Fibroblast of skin of scalp (primary cell): ENCODE measurements at regions not wholly inside any gene's neighbourhood (a gene's known extent, or its start where the extent isn't known, plus 50 kb on each side); places are given as distances from the start of the nearest gene placed in this dataset.

Experiments used
- DNase-seq: peaks from one replicate; pipeline ENCODE4 v3.0.0-alpha.2; 2013

DNA sequence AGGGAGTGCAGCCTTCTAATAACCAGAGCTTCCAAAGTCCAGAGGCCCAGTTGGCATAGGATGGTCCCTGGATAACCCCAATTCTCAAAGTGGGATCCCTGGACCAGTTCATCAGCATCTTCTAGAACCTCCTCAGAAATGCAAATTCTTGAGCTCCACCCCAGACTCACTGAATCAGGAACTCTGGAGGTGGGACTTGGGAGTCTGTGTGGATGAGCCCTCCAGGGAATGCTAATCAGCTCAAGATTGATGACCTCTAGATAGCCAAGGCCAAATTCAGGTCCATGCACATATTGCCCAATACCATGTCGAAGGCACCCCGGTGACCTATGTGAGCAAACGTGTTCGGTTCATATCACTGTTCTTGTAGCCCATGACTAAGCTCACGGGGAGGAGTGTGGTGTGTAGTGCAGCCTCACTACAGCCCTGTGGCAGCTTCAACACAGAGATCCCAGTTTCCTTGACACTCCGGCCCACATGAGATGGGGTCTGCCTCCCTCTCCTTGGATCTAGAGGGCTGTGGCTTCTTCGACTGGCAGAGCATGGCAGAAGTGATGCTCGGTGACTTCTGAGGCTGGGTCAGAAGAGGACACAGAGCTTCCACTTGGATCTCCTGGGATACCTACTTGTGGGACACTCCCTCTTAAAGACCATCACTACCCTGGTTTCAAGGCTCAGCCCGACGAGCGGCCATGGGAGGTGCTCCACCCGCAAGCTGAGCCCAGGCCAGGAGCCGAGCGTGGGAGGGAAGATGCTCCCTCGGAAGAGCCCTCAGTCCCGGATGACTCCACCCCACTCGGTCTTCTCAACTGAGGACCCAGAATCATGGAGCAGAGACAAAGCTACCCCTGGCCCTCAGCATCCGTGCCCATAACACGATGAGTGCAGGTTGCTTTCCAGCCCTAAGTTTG is 151.1 kb upstream of the CST7 start:
- DNase-seq = no peak

DNA sequence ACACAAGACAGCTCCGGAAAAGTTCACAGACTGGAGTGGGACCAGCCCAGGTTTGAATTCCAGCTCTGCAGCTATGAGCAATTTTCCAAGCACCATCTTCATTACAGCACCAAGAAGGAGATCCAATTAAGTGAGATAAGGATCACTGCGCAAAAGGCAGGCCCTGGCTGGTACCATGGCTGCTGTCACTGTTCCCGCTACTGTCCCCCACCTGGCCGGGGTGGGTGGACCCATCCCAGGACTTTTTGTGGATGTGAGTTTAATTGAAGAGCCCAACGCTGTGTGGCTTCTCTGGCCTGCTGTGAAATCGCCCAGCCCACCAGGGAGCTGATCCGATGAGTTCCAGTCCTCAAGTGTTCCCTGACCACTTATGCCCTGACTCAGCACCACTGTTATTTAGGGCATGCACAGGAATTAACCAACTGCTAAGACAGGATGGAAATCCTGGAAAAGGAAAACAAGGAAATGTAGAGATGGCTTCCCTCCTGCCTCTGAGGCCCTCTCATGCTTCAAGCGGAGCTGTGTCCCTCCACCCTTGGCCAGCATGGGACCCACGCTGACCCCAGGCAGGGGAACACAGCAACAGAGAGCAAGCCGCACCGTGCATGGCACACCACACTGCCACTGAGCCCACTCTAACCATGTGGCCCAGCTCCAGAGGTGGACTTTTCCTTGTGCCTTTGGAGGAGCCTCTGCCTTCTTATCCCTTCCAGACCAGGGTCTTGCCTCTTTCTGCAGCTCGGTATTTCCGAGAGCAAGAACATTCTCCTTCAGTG is 150.0 kb upstream of the CST7 start:
- peak; percentile 84 for DNase-seq

DNA sequence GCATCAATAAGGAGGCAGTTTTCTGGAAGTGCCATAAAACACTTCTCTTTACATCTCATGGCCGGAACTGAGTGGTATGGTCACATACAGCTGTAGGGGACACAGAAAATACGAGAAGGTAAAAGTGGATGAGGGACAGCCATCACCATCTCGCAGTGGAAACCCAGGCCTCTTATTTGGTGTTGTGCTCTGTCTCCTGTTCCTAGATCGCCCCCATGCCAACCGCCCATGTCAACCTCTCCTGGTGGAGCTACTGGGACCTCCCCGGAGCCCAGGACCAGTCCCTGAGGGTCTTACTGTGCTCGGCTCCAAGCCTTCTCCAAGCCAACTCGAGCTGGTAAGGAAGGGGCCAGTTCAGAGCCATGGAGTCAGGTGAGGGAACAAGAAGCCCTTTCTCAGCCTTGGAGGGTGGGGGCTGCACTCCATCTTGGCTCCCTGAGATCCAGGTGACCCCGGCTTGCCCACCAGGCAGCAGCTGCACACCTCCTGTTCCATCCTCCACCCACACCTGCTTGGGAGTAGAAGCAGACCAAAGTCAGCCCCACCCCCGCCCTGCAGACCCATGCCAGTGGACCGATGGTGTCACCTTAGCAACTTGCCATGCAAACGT is 149.0 kb upstream of the CST7 start:
- no peak for DNase-seq

DNA sequence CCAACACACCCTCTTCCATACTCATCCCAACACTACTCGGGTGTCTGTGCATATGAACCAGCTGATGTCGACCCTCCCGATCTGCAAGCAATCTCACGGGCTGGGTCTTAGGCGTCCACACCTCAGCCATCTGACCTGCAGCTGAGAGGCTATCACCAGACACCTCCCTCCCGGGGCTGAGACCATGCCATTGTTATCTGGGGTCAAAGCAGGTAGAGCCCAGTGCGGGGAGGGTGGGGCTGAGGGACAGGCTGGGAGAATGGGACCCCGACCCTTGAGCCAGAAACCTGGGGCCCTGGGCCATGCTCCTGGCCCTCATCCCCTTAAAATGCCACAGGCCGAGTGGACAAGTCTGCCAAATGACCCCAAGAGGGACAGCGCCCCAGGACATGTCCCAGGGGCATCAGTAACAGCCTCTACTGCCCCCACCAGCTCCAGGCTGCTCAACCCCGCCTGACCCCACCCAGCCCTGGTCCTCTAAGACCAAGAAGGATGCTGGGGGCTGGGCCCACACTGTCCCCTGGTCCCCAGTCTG is 146.7 kb upstream of the CST7 start:
- no peak for DNase-seq

DNA sequence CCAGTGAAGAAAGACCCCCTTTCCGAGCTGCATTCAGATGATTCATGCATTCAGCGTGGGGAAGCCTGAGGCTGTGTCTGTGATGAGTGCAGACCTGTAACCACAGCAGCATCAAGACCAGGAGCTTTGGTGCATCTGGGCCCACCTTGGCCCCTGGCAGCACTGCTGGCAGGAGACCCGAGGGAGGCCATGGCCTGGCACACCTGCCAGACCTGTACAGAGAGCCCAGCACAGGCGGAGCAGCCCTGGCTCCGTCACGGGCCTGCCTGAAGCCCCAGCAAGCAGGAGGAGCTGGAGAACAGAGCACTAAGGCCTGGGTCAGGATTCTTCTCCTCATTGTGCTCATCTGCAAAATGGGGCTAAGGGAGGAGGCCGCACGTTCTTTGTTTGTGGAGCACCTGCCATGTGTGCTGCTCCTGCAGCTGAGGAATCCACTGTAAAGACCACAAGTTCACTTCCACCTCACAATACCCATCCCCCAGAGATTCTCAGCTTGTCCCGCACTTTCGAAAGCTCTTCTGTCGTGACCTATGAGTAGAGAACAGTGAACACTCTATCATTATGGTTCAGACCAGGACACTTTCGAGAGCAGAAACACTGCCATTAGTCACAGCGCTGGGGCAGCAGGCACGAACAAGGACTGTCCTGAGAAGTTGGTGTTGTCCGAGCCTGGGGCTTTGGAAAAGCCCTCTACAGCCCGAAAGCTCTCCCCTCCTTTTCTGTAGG is 144.4 kb upstream of the CST7 start:
- no peak for DNase-seq

DNA sequence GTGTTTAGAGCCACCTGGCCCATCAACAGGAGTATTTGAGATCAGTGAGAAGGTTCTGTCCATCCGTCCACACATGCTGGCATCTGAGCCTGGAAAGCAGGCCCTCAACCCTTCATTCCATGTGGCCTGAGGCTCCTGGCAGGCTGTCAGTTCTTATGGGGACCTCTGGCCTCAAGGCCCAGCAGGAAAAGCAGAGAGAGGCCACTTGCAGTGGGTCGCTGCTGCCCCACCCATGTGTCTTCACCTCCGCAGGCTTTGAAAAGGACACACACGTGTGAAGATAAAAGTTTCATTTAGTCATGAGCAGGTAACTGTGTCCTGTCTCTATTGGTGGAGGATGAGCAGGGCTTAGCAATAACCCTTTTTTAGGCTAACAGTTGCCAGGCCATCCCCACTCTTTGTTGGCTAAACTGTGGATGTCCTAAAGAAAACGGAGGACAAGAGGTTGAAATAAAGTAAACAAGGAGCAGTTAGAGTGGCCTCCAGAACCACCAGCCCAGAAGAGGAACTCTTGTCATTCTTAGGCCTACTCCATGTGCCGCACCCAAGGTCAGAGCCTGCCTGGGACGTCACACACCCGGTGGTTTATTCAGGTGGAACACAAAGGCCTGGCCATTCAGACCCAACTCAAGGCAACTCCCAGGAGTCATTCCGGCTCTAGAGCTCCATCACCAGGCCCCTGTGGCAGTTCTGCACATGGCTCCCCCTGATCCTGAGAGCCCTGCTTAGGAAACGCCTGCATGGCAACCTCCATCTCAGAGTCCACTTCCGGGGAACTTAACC is 143.4 kb upstream of the CST7 start:
- DNase-seq = no peak

DNA sequence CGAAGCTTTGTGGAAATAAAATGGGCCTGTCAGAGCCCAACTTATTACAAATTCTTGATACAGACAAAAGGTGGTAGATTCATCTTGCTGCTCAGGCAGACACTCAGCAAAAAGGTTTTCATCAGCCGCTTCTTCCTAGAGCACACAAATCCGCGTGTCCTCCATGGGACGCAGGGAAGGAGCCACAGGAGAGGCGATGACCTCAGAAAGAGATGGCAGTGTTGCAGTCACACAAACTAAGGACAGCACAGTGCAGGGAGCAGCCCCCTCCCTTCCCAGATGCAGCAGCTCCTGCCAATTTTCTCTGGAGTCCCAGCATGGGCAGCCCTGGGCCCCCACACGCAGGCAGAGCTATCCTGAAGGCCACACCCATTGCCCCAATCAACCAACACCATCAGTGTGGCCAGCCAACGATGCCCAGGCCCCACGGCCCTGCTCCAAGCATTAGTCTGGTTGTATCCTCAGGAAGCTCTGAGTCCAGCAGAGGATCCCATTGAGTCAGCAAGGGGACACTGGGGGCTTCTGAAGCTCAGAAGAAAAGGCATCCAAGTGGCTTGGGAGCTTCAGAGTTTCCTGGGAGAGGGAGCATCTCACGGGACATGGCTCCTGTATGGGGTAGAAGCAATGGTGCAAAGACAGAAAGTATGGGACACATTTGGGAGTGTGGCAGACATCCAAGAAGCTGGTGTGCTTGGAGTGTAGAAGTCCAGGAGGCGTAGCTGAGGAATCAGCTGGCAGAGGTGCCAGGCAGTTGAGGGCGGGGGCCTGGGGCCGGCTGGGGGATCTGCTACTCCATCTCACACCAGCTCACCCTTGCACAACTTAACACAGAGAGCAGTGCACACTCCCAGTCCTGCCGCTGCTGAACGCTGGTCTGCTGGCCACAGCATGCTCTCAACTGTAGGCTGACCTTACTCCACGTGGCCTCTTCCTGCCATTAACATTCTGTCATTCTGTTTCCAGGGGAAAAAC is 142.1 kb upstream of the CST7 start:
- DNase-seq = no peak

DNA sequence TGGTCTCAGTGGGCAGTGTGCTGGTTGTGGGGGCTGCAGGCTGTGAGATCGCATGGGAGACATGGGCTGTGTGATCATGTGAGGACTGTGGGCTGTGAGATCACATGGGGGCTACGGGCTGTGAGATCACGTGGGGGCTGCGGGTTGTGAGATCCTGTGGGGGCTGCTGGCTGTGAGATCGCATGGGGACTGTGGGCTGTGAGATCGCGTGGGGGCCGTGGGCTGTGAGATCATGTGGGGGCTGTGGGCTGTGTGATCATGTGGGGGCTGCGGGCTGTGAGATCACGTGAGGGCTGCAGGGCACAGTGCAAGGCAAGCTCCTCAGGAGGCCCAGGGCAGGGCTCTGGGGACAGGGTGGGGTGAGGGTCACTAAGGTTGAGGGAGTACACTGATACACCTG is 140.5 kb upstream of the CST7 start:
- no peak for DNase-seq

DNA sequence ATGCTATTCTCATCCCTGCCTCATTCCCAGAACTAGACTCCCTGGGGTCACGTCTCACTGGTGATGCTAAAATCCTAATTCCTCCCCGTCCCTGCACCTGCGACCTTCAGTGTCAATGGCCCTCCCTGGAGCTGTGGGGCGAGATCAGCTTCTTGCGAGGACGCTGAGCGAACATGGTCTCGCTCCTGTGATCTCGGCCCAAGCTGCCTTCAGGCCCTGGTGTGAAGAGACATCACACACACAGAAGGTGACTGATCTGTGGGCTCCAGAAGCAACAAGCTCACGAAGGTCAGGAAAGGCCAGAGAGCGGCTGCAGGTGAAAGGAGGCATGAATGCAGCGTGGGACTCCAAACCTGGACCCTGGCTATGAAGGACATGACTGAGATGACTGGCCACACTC is 139.5 kb upstream of the CST7 start:
- no peak for DNase-seq

DNA sequence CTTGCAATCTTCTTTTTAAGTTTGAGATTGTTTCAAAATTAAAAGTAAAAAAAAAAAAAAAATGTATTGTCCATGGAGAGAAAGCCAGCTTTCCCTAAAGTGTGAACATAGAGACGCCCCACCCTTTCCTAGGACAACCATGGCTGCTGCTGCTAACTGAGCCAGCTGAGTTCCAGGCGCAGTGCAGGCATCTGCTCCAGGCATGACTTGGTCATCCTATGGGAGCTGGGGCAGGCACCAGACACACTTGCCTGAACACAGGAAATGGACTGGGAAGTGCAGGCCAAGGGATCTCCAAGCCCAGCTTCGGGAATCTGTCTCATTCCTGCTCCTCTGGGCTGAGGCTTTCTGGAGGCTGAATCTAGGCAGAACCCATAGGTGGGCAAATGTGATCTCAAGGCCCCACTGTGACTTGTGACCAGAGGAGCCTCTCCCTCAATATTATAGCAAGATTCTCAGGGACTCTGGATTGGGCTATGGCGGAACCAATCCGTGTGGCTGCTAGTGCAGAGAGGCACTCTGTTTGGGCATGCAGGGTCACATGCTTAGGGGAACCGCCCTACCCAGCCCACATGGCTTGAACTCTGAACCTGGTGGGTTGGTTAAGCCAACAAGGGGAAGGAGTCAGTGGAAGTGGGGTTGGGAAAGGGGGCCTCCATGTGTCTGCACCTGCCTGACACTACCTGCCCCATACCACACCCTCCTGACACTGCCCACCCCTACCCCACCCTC is 138.2 kb upstream of the CST7 start:
- DNase-seq = peak; percentile 20

DNA sequence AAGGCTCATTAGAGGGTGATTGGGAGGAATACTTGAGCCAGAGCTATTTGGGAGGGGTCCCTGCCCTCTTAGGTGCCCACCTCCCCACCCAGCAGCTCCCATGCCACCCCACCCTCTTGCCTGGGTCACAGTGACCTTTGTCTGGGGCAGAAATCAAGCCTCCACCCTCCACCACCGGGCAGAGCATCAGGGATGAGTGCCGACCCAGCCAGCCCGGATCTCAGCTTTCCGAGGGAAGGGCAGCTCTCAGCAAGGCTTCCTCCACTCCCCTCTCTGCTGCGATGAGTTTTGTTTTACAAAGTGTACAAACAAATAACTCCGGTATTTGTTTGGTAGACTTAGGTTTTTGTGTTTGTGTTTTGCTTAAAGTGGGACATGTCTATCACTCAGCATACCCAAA is 136.7 kb upstream of the CST7 start:
- no peak for DNase-seq

DNA sequence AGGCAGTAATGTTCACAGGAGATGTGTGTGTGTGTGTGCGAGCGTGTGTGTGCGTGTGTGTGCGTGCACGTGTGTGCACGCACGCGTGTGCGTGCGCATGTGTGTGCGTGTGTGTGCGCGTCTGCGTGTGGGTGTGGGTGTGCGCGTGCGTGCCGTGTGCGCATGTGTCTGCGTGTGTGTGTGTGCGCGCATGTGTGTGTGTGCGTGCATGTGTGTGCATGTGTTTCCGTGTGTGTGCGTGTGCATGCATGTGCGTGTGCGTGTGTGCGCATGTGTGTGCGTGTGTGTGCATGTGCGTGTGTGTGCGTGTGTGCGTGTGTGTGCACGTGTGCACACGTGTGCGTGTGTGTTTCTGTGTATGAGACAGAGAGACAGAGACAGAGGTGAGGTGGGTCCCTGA is 136.0 kb upstream of the CST7 start:
- DNase-seq = no peak

DNA sequence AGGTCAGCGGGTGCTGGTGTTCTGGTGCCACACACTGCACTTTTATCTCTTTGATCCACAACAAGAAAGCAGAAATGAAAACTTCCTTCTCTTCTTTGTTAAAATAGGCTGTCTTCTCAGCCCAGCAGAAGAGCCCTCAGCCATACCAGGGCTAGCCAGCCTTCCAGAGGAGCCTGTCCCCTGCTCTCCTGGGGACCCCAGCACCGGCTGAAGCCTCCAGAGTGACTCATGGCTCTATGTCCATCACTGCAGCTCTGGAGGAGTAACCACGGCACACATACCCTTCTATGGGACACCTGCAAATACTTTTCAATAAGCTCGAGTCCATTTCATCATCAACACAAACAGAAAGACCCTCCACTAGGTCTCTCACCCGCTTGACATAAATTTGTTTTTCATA is 135.6 kb upstream of the CST7 start:
- no peak for DNase-seq

DNA sequence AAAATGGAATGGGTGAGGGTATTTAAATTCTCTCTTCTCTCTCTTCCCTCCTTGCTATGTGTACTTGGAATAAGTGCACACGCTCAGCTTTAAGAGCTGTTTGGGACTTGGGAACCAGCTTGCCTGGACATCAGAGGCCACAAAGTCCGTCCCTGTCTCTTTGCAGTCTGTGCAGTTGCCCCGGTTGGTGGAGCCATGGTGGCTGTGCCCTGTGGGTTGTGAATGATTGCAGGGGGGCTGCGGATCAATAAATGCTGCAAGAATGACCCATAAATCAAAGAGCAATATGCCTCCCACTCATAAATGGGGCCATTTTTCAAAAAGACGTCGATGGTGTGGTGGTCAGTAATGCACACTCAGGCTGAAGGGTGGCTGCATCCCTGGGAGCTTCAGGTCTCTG is 135.1 kb upstream of the CST7 start:
- DNase-seq = no peak

DNA sequence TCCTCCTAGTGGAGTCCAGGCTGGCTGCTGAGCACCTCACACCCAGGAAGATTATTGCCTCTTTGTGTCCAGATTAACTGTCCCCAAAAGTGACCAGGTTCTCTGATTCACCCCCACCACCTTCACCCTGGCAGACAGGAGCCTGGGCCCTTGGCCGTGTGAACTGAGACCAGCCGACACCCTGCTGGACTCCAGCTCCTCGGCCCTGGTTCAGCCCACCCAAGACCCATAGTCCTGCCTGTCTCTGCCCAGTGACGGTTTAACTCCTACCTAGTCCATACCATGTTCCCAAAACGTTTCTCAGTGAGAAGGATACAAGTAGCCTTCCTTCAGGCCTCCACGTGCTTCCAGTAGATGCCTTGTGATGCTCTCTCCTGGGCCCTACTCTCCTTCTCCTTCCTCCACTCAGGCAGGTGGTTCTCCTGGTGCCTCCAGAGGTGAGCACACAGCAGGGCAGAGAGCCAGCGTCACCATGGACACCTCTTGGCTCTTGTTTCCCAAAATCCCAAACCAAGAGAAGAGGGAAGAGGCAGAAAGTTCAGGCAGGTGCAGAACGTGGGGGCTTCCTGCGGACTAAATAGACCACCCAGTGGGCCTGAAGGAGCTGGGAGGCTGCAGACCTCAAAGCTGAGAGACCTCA is 134.4 kb upstream of the CST7 start:
- no peak for DNase-seq

DNA sequence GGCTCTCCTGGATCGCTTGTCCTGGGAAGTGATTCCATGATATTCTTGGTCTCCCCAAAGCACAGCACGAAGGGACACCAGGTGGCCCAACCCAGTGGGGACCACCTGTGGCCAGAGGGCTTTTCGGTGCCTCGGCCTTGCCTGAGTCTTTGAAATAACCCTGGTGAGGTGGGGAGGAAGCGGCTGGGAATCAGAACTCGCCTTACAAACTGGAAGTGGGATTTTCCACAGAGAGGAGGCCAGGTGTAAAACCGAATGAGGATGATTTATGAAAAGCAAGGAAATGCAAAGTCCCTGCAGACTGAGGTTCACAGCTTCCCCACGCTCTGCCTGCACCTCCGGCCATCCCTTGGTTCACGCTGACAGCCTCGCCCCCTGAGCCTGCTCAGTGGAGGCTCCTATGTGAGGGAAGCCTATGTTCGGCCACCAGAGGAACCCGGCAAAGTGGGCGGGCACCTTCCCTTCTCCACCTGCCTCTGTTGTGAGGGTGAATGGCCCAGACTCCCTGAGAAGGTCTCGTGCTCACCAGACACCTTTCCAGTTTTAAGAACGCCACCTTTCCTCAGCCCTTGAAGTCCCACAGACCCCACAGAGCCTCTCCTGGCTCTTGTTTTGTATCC is 133.8 kb upstream of the CST7 start:
- no peak for DNase-seq

DNA sequence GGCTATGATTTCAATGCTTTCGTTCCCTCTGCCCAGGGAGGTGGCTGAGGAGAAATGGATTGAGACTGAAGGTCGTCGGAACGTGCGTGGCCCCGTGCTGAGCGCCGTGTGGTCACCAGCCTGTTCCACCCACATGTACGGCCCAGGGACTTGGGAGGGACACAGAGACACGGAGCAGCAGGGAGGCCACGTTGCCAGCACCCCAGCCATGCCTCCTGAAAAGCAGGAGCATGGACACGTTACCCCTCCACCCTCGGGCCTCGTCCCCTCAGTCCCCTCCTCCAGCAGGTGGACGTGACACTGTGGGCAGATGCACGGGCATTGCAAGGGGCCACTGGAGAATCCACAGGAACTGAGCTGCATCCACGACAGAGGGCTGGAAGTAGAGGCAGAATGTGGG is 133.1 kb upstream of the CST7 start:
- DNase-seq = no peak

DNA sequence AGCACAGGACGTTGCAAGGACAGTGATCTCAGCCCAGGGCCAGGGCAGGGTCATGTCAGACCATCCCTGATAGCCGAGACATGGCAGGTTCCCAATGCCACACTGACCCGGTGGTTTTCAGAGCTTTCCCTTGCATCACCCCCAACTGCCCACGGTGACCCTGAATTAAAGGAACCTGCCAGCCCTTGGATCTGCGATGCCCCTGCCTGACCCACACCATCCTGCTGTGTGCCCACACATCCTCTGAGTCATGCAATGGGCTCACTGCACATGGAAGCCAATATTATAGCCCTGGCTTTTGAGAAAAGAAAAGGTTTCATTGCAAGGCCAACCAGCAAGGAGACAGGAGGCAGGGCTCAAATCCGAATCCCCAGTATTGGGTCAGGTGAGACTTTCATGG is 132.6 kb upstream of the CST7 start:
- no peak for DNase-seq

DNA sequence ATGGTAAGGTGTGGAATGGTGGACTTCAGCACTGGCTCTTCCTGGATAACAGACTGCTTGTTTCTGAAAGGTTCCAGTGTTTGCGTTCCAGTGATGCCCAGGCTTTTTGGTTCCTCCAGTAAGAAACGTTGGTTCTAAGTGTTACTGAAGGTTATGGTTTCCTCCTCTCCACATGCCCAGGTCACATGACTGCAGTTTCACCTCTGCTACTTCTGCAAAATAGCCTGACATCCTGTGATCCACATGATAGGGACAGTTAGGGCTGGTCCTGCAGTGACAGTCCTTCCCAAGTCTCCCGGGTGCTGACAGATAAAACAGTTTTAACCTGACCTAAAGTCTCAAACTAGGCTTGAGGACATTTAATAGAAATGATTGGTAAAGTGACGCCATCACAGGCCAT is 132.2 kb upstream of the CST7 start:
- no peak for DNase-seq
